Left ventricle myocardium inferior (tissue), 1 donor: ENCODE measurements at regions not wholly inside any gene's neighbourhood (a gene's known extent, or its start where the extent isn't known, plus 50 kb on each side); places are given as distances from the start of the nearest gene placed in this dataset.
"Not testable (repeated sequence)": the region's sequence is repeated elsewhere in the genome, so short reads cannot be mapped to it uniquely, and the experiment has no call there.

Experiments
- DNase-seq: peaks from one replicate; pipeline ENCODE4 v3.0.0-alpha.2; 2020
- H3K27ac ChIP-seq: fragments of 200-600 bp; replicated peaks from 2 replicates; pipeline ENCODE4 v1.8.0; 2021
- H3K27me3 ChIP-seq: fragments of 200-600 bp; 2 replicates; pipeline ENCODE4 v1.8.0; 2021; ENCODE audit warnings: low read depth
- H3K36me3 ChIP-seq: fragments of 200-600 bp; 2 replicates; pipeline ENCODE4 v1.8.0; 2021
- H3K4me1 ChIP-seq: fragments of 200-600 bp; 2 replicates; pipeline ENCODE4 v1.8.0; 2021
- H3K4me3 ChIP-seq: fragments of 200-600 bp; 2 replicates; pipeline ENCODE4 v1.8.0; 2021; ENCODE audit warnings: mild to moderate bottlenecking, moderate library complexity
- H3K9me3 ChIP-seq: fragments of 200-600 bp; replicated peaks from 2 replicates; pipeline ENCODE4 v1.8.0; 2021
- intact Hi-C: fragments of 100-400 bp; cut with micrococcal nuclease; formaldehyde crosslinking; loops from one replicate; pipeline ENCODE4 v1.11.0; 2022
- TF ChIP-seq, protein P1 (sequence below): fragments of 200-600 bp; IDR thresholded peaks from 2 replicates; pipeline ENCODE4 v1.8.0; 2021; ENCODE audit warnings: antibody characterized with exemption, mild to moderate bottlenecking, borderline replicate concordance
- donor health status: DM: no; HTN: yes; CAD: no; lungs with severe emphysema.

DNA sequence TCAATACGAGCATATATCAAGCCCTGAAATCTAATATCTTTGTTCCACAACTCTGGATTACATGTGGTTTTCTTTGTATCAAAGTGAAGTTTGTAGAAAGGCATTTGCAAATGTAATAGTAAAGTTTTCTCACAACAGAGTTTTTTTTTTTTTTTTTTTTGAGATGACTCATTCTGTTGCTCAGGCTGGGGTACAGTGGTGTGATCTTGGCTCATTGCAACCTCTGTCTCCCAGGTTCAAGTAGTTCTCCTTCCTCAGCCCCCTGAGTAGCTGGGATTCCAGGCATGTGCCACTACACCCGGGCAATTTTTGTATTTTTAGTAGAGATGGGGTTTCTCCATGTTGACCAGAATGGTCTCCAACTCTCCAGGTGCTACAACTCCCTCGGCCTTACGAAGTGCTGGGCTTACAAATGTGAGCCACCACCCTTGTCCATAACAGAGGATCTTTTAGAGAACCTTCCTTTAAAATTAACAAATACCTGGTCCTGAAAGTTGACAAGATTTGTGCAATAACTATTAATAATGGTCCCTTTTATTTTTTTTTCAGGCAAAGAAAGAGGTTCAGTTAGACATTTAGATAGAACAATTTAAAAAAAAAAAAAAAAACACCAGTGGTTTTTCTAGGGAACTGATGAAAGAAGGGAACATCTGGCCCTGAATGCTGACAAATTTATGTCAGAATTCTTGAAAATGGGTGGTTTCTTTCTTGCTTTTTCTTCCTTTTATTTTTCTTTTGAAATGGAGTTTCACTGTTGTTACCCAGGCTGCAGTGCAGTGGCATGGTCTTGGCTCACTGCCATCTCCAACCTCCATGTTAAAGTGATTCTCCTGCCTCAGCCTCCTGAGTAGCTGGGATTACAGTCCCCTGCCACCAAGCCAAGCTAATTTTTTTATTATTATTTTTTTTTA lies 278.5 kb downstream of the RPS4Y2 start:
- no peaks in the 10 kb centered on the region for H3K4me1 ChIP-seq
- H3K4me3 ChIP-seq: no peak overlapping the region

DNA sequence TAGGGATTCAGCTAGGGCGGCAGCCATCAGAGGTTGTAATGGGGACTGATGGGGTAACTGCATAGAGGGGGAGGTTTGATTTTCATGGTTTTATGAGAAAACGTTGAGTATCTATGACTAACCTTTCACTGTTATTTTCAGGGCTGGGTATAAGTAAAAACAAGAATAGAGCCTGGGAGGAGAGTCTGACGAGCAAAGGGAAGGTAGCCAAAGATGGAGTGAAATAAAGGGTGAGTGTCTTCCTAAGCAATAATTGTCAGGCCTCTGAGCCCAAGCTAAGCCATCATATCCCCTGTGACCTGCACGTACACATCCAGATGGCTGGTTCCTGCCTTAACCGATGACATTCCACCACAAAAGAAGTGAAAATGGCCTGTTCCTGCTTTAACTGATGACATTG lies 281.5 kb downstream of the RPS4Y2 start:
- H3K27ac ChIP-seq, H3K36me3 ChIP-seq, H3K4me1 ChIP-seq, intact Hi-C loops, H3K9me3 ChIP-seq, DNase-seq, H3K4me3 ChIP-seq, H3K27me3 ChIP-seq: not testable (repeated sequence)

More for the DNA sequence above, 278.5 kb downstream of the RPS4Y2 start:
- Histone ChIP-seq H3K36me3 (no peaks in the 10 kb centered on the region), H3K9me3 (no peaks in the 10 kb centered on the region), H3K27ac (no peak overlapping the region), H3K27me3 (no peaks in the 10 kb centered on the region)
- peak; percentile 9 for DNase-seq
- TF ChIP-seq, protein P1, sequence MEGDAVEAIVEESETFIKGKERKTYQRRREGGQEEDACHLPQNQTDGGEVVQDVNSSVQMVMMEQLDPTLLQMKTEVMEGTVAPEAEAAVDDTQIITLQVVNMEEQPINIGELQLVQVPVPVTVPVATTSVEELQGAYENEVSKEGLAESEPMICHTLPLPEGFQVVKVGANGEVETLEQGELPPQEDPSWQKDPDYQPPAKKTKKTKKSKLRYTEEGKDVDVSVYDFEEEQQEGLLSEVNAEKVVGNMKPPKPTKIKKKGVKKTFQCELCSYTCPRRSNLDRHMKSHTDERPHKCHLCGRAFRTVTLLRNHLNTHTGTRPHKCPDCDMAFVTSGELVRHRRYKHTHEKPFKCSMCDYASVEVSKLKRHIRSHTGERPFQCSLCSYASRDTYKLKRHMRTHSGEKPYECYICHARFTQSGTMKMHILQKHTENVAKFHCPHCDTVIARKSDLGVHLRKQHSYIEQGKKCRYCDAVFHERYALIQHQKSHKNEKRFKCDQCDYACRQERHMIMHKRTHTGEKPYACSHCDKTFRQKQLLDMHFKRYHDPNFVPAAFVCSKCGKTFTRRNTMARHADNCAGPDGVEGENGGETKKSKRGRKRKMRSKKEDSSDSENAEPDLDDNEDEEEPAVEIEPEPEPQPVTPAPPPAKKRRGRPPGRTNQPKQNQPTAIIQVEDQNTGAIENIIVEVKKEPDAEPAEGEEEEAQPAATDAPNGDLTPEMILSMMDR: no peak
- intact Hi-C loops: no loop called here

DNA sequence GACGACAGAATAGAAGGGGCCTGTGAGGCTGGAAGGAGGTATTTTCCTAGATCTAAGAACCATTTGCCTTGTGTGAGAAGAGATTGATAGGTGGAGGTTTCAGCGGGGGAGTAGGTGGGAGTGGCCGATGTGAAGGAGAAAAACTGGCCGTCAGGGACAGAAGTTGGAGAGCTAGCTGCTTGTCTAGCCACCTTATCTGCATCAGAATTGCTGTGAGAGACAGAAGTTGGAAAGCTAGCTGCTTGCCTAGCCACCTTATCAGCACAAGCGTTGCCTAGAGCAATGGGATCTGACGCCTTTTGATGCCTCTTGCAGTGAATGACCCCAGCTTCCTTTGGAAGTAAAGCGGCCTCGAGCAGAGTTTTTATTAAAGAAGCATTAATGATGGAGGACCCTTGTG lies 283.9 kb downstream of the RPS4Y2 start:
- no peak for DNase-seq
- no peaks in the 10 kb centered on the region for H3K27me3 ChIP-seq
- no peaks in the 10 kb centered on the region for H3K9me3 ChIP-seq
- H3K36me3 ChIP-seq: no peaks in the 10 kb centered on the region
- H3K4me1 ChIP-seq: no peaks in the 10 kb centered on the region
- TF ChIP-seq, protein P1: no peak
- H3K4me3 ChIP-seq: no peak overlapping the region
- intact Hi-C loops: no loop called here
- no peak overlapping the region for H3K27ac ChIP-seq

DNA sequence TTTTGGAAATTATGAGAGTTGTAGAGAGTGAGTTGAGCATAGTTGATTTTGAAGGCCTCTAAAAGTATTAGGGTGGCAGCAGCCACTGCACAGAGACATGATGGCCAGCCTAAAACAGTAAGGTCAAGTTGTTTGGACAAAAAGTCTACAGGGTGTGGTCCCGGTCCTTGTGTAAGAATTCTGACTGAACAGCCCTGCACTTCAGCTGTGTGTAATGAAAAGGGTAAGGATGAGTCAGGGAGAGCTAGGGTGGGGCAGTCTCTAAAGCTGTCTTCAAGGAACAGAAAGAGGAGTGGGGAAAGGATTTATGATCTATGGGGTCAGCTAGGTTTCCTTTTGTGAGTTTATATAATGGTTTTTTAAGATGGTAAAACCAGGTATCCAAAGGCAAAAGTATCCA lies 284.8 kb downstream of the RPS4Y2 start:
- H3K27me3 ChIP-seq, intact Hi-C loops, H3K9me3 ChIP-seq, H3K27ac ChIP-seq, DNase-seq, H3K4me3 ChIP-seq, H3K36me3 ChIP-seq, H3K4me1 ChIP-seq: not testable (repeated sequence)

DNA sequence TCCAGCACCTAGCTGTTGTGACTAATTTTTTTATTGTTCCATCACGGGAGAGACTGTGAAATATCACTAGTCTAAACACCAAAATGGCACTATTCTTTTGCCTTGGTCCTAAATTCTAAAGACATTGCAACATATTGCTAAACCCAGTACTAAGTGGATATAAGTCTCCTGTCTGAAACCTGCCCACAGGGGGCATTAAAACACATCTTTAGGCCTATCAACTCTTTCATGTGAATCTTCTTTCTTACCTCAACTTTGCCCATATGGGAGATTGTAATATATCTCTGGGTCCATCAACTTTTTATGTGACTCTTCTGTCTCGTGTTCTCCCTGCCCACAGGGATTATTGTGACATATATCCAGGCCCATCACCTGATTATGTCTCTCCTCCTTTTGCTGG lies 317.2 kb downstream of the RPS4Y2 start:
- intact Hi-C loops: no loop called here

DNA sequence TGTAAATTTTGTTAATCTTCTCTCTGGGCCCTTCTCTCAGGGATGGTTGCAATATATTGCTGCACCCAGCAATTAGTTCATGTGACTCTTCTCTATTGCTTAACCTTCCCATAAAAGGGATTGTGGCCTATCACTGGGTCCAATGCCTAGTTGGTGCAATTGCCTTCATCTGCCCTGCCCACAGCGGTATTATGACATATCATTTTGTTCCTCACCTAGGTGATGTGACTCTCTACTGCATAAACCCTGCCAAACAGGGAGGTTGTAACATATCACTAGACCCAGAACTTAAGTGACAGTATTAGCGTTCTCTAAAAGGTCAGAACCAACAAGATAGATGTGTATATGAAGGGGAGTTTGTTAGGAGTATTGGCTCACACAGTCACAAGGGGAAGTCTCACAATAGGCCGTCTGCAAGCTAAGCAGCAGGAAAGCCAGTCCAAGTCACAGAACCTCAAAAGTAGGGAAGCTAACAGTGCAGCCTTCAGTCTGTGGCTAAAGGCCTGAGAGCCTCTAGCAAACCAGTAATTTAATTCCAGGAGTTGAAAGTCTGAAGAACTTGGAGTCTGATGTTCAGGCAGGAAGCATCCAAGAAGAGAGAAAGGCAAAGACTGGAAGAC lies 317.8 kb downstream of the RPS4Y2 start:
- TF ChIP-seq, protein P1: no peak
- intact Hi-C loops: no loop called here
- H3K4me1 ChIP-seq: no peaks in the 10 kb centered on the region
- H3K9me3 ChIP-seq: no peaks in the 10 kb centered on the region
- H3K36me3 ChIP-seq: no peaks in the 10 kb centered on the region
- H3K27me3 ChIP-seq: no peaks in the 10 kb centered on the region
- H3K4me3 ChIP-seq: no peak overlapping the region
- no peak overlapping the region for H3K27ac ChIP-seq
- no peak for DNase-seq

More for the DNA sequence above, 317.2 kb downstream of the RPS4Y2 start:
- H3K27ac ChIP-seq: no peak overlapping the region
- H3K4me1 ChIP-seq: no peaks in the 10 kb centered on the region
- no peaks in the 10 kb centered on the region for H3K27me3 ChIP-seq
- no peak overlapping the region for H3K4me3 ChIP-seq
- no peaks in the 10 kb centered on the region for H3K36me3 ChIP-seq
- H3K9me3 ChIP-seq: no peaks in the 10 kb centered on the region
- DNase-seq: no peak
- TF ChIP-seq, protein P1: no peak
